Ovary (tissue), 7 donors: ENCODE measurements at regions not wholly inside any gene's neighbourhood (a gene's known extent, or its start where the extent isn't known, plus 50 kb on each side); places are given as distances from the start of the nearest gene placed in this dataset.

ENCODE experiments used
- DNase-seq, 5 donors: peaks; one replicate each; pipeline ENCODE4 v3.0.0-alpha.2; 2019 to 2020
- H3K27ac ChIP-seq, 2 donors: fragments of 200-600 bp; one replicate each; pipeline versions ENCODE4 v1.5.1 to v1.8.0; 2019 to 2022
- H3K27me3 ChIP-seq: fragments of 200-600 bp; one replicate; pipeline ENCODE4 v1.8.0; 2022
- H3K36me3 ChIP-seq: fragments of 200-600 bp; sonication (generic); one replicate; pipeline ENCODE4 v1.5.1; 2019
- H3K4me1 ChIP-seq: one replicate; pipeline ENCODE4 v1.8.1; 2013; ENCODE audit warnings: mild to moderate bottlenecking, moderate library complexity; ENCODE audit not compliant: insufficient read depth
- H3K4me3 ChIP-seq: fragments of 200-600 bp; sonication (generic); one replicate; pipeline ENCODE4 v1.5.1; 2017
- H3K9me3 ChIP-seq, 2 donors: fragments of 200-600 bp in 1 of 2; sonication (generic) in 1 of 2; one replicate each; pipeline versions ENCODE4 v1.5.1 to v1.8.1; 2013 to 2019; ENCODE audit warnings: mild to moderate bottlenecking in 1 of 2, moderate library complexity in 1 of 2
- CTCF ChIP-seq, 3 donors: fragments of 450-650 bp in 2 of 3; fragments of 200-600 bp in 1 of 3; IDR thresholded peaks; one replicate each; pipeline versions ENCODE4 v1.5.1 to v1.8.0; 2016 to 2022; ENCODE audit warnings: antibody characterized with exemption in 3 of 3, mild to moderate bottlenecking in 1 of 3
- EP300 ChIP-seq: sonication (generic); formaldehyde crosslinking; IDR thresholded peaks from one replicate; pipeline ENCODE4 v1.6.1; 2017; ENCODE audit warnings: antibody characterized with exemption
- POLR2A ChIP-seq: fragments of 450-650 bp; IDR thresholded peaks from one replicate; pipeline ENCODE4 v1.6.1; 2017; ENCODE audit warnings: antibody characterized with exemption, mild to moderate bottlenecking, moderate library complexity
- WGBS, 3 donors: extraction: QIAGEN DNeasy Blood & Tissue Kit in 1 of 3; methylation state at CpG; one replicate each; pipeline versions ENCODE4 v1.1.5 to v1.1.7; 2013 to 2017; 5-methylcytosine and 5-hydroxymethylcytosine counted together
- intact Hi-C, 4 donors: fragments of 100-400 bp; cut with DNase I; formaldehyde crosslinking; loops; one replicate each; pipeline versions ENCODE4 v1.11.0 to v1.15.1; 2022 to 2023
- donor health status: DM: no; HTN: no; CAD: no; lungs with moderate emphysema.
- donor health status: DM: no; HTN: no; CAD: no.
- donor health status: Bipolar disorder and iron deficiency.
- donor health status: DM: no; HTN: no; CAD: no.
- donor health status: DM: yes; HTN: yes; CAD: no.

GRCh38 chr9:134214386-134214765 is 50.0 kb upstream of the RNU6ATAC start:
- Histone ChIP-seq H3K27ac (no peak overlapping the region), H3K36me3 (no peaks in the 10 kb centered on the region)
- 86 to 96% (median 91%) methylated on average over 6 of the region's 6 CpGs for WGBS, 3 donors

GRCh38 chr9:134214766-134215419 is 50.5 kb upstream of the RNU6ATAC start:
- intact Hi-C loops: no loop called here
- Histone ChIP-seq H3K4me3 (no peak overlapping the region), H3K36me3 (no peaks in the 10 kb centered on the region), H3K9me3 (no peaks in the 10 kb centered on the region), H3K27me3 (no peaks in the 10 kb centered on the region), H3K4me1 (peaks cover 28% of the 10 kb centered on the region), H3K27ac (peak overlapping the region in 1 of 2 donors; percentile 26)
- WGBS, 3 donors: 32 to 56% (median 43%) methylated on average over 20 to 22 of the region's 22 CpGs
- TF ChIP-seq EP300 (no peak), CTCF (IDR thresholded peaks at IDR 0.05) (no peak), POLR2A (no peak)
- DNase-seq: peak; percentile 32 to 62 (median 48)

More at GRCh38 chr9:134214386-134214765, 50.0 kb upstream of the RNU6ATAC start:
- Histone ChIP-seq H3K4me3 (no peak overlapping the region), H3K4me1 (peaks cover 28% of the 10 kb centered on the region), H3K9me3 (no peaks in the 10 kb centered on the region), H3K27me3 (no peaks in the 10 kb centered on the region)
- no peak for TF ChIP-seq POLR2A
- TF ChIP-seq EP300: no peak
- no peak for TF ChIP-seq CTCF (IDR thresholded peaks at IDR 0.05)
- peak in 4 of 5 donors; percentile 27 to 45 (median 42) for DNase-seq
- intact Hi-C loops: no loop called here

GRCh38 chr9:134215420-134215698 is 51.0 kb upstream of the RNU6ATAC start:
- WGBS, 3 donors: 48 to 78% (median 62%) methylated on average over 5 to 7 of the region's 7 CpGs
- peak overlapping the region in 1 of 2 donors; percentile 26 for H3K27ac ChIP-seq

GRCh38 chr9:134215699-134216448 is 51.5 kb upstream of the RNU6ATAC start:
- H3K27me3 ChIP-seq: no peaks in the 10 kb centered on the region
- intact Hi-C loops: no loop called here
- H3K4me3 ChIP-seq: no peak overlapping the region
- peak in 4 of 5 donors; percentile 22 to 42 (median 34) for DNase-seq
- H3K36me3 ChIP-seq: no peaks in the 10 kb centered on the region
- no peaks in the 10 kb centered on the region for H3K9me3 ChIP-seq
- H3K27ac ChIP-seq: peak overlapping the region in 1 of 2 donors; percentile 26
- no peak for TF ChIP-seq CTCF (IDR thresholded peaks at IDR 0.05)
- no peak for TF ChIP-seq POLR2A
- no peak for TF ChIP-seq EP300
- peaks cover 22% of the 10 kb centered on the region for H3K4me1 ChIP-seq
- 70 to 86% (median 80%) methylated on average over 32 of the region's 32 CpGs for WGBS, 3 donors

More at GRCh38 chr9:134215420-134215698, 51.0 kb upstream of the RNU6ATAC start:
- Histone ChIP-seq H3K9me3 (no peaks in the 10 kb centered on the region), H3K4me1 (peaks cover 27% of the 10 kb centered on the region), H3K4me3 (no peak overlapping the region), H3K36me3 (no peaks in the 10 kb centered on the region), H3K27me3 (no peaks in the 10 kb centered on the region)
- intact Hi-C loops: no loop called here
- TF ChIP-seq CTCF (IDR thresholded peaks at IDR 0.05): no peak
- TF ChIP-seq POLR2A: no peak
- no peak for TF ChIP-seq EP300
- peak in 1 of 5 donors; percentile 39 for DNase-seq
